ENCODE measurements at regions not wholly inside any gene's neighbourhood (a gene's known extent, or its start where the extent isn't known, plus 50 kb on each side); places are given as distances from the start of the nearest gene placed in this dataset.
"Not testable (repeated sequence)": the region's sequence is repeated elsewhere in the genome, so short reads cannot be mapped to it uniquely, and the experiment has no call there.

GRCh38 chr15:87706001-87706400 lies 550.5 kb downstream of the NTRK3 start:
- no peak for DNase-seq (ENCODE audit: extremely low read depth, low read depth)
- no peak for TF ChIP-seq CTCF (IDR thresholded peaks at IDR 0.05; ENCODE audit: low read depth, low read length, missing control alignments)
- no peak overlapping the region for H3K4me3 ChIP-seq (replicated peaks; ENCODE audit: low read depth, low read length)

GRCh38 chr15:87704276-87704675 lies 552.3 kb downstream of the NTRK3 start:
- DNase-seq (ENCODE audit: extremely low read depth, low read depth) = no peak
- TF ChIP-seq CTCF (IDR thresholded peaks at IDR 0.05; ENCODE audit: low read depth, low read length, missing control alignments) = no peak
- H3K4me3 ChIP-seq (replicated peaks; ENCODE audit: low read depth, low read length) = no peak overlapping the region

- no peak for DNase-seq (ENCODE audit: extremely low read depth, low read depth)
- TF ChIP-seq CTCF (IDR thresholded peaks at IDR 0.05; ENCODE audit: low read depth, low read length, missing control alignments) = no peak
- H3K4me3 ChIP-seq (replicated peaks; ENCODE audit: low read depth, low read length) = no peak overlapping the region
Measured at GRCh38 chr15:87703327-87704111, 553.0 kb downstream of the NTRK3 start.

- DNase-seq (ENCODE audit: extremely low read depth, low read depth) = no peak
- no peak overlapping the region for H3K4me3 ChIP-seq (replicated peaks; ENCODE audit: low read depth, low read length)
- TF ChIP-seq CTCF (IDR thresholded peaks at IDR 0.05; ENCODE audit: low read depth, low read length, missing control alignments) = no peak
Measured at GRCh38 chr15:87702270-87702669, 554.3 kb downstream of the NTRK3 start.

GRCh38 chr15:87698467-87698866 lies 558.1 kb downstream of the NTRK3 start:
- DNase-seq (ENCODE audit: extremely low read depth, low read depth); H3K4me3 ChIP-seq (replicated peaks; ENCODE audit: low read depth, low read length): not testable (repeated sequence)

- no peak for TF ChIP-seq CTCF (IDR thresholded peaks at IDR 0.05; ENCODE audit: low read depth, low read length, missing control alignments)
- no peak overlapping the region for H3K4me3 ChIP-seq (replicated peaks; ENCODE audit: low read depth, low read length)
Measured at GRCh38 chr15:87689716-87690115, 566.8 kb downstream of the NTRK3 start.

GRCh38 chr15:87687523-87687870 lies 569.0 kb downstream of the NTRK3 start:
- no peak for DNase-seq (ENCODE audit: extremely low read depth, low read depth)
- no peak overlapping the region for H3K4me3 ChIP-seq (replicated peaks; ENCODE audit: low read depth, low read length)
- TF ChIP-seq CTCF (IDR thresholded peaks at IDR 0.05; ENCODE audit: low read depth, low read length, missing control alignments) = no peak

More at GRCh38 chr15:87689716-87690115, 566.8 kb downstream of the NTRK3 start:
- no peak for DNase-seq (ENCODE audit: extremely low read depth, low read depth)
